HG02885 (cell line): ENCODE measurements at regions not wholly inside any gene's neighbourhood (a gene's known extent, or its start where the extent isn't known, plus 50 kb on each side); places are given as distances from the start of the nearest gene placed in this dataset.

Experiments used
- ATAC-seq: cut with Tn5 transposase; IDR thresholded peaks from one replicate; pipeline ENCODE4 v1.9.1; 2021; ENCODE audit warnings: mild to moderate bottlenecking; ENCODE audit not compliant: unreplicated experiment, poor library complexity

DNA sequence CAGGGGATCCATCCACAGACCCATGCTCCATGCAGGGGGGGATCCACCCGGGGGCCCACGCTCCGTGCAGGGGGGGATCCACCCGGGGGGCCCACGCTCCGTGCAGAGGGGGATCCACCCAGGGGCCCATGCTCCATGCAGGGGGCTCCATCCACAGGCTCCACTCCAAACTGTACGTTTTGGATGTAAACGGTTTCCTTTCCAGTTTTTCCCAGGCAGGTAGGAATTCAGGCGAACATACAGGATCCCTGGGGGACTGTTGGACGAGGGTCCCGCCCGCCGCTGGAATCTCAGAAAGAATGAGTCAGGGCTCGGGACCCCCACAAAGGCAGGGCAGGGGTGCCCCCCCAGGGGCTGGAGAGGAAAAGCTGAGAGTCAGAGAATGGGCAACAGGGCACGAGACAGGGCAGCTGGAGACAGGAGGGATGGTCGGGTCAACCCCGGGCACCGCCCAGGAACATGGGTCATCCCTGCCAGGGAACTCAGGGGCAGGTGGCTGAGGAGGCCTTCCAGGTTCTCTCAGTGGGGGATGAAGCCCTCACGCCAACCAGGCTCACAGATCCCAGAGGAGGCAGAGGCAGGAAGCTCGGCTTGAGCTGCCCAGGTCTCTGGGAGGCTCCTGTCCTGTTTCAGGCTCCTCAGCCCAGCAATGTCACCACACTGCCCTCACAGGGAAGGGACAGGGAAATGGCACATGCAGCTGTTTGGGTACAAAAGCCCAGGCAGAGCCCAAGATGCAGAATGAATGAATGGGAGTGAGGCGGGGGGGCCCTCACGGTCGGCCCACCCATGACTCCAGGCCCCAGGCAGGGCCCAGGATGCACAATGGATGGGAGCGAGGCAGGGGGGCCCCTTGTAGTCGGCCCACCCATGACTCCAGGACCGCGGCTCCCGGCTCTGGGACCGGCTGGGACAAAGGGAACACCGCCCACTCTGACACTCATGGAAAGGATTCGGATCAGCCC lies 200.2 kb downstream of the BRD1 start:
- ATAC-seq, result no peak

DNA sequence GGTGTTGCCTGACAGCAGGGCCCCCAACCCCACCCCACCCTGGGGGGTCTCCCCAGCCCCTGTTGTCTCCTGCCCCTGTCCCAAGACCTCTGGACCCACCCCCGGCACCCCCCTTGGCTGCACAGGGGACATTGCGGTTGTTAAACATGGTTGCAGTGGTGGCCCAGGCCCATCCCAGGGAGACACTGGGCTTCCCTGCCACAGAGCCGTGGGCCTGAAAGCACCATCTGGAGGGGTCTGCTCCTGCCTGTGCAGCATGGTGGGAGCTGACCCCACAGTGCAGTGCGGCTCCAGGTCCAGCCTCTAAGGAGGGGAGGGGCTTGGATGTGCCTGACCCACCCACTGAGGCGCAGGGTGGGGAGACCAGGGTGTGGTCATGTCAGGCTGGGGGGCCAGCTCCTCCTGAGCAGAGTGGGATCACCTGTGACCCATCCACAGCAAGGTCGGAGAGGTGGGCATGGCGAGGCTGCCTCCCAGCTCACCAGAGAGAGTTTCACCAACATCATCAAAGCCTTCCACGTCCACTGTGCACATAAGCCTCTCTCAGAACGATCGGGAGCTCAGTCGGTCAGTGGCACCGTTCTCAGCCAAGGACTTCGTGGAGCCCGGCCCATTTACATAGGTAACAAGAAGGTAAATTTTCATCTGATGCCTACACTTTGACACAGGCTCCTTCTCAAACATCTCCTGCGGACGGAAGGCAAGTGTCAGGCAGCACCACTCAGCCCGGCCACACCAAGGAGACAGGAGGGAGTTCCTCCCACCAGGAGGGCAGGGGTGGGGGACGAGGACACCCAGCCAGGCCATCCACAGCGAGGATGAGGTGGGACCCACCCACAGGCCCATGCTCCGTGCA lies 201.1 kb downstream of the BRD1 start:
- ATAC-seq, result no peak

DNA sequence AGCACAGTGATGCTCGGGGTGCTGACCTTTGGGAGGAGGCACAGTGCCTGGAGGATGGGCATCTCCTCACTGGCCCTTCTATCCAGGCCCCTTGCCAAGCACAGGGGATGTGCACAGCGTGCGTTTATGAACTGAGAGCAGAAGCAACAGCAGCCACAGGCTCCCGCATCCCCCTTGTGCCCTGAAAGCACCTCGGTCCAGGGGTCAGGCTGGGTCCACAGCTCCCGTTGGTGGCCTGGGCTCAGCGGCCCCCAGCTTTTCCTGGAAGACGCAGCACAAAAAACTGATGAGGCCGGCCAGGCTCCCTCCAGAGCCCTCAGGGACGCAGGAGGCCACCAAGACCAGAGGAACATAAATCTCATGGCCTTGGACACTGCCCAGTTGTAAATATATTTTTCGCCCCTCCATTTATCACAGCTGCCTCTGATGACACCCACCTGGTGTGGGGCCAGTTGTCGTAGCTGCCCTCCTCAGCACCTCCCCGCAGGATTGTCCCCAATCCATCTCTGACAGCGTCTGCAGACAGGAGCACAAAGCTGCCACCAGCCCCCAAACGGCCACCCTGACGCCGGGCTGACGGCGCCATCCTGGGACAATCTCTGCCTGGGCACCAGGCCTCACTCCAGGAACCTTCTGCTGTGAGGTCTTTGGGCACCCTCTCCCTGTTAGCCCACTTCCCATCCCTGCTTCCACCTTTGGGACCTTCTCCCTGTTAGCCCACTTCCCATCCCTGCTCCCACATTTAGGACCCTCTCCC lies 203.1 kb downstream of the BRD1 start:
- ATAC-seq, result no peak

DNA sequence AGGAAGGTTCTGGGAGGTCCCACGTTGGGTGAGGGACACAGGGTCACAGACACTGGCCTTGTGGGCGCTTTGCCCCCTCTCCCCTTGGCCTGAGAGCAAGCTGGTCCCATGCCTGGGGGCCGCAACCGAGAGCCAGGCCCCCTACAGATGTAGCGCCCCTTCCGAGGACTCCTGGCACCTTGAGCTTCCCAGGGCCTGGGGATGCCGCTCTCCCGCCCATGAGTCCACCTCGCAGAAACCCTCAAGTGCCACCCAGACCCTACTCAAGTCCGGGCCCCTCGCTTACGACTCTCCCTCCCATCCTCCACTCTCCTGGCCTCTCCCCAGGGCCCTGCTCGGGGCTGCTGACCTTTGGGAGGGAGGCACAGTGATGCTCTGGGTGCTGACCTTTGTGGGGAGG lies 204.0 kb downstream of the BRD1 start:
- no peak for ATAC-seq

DNA sequence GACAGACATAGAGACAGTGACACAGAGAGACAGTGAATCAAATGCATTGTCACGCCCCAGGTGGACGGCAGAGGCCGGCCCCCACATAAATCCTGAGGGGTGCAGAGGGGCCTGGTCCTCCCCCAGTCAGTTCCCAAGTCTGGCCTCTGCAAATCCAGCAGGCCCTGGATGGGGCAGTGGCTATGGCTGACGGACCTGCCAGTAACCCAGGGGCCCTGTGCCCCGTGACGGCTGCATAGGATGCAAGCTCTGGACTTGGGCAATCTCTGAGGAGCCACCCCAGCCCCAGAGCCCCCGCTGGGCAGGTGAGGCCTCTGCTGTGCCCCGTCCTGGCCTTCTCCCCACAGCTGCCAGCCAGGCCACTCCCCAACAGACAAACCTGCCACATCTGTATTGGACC lies 204.5 kb downstream of the BRD1 start:
- no peak for ATAC-seq

DNA sequence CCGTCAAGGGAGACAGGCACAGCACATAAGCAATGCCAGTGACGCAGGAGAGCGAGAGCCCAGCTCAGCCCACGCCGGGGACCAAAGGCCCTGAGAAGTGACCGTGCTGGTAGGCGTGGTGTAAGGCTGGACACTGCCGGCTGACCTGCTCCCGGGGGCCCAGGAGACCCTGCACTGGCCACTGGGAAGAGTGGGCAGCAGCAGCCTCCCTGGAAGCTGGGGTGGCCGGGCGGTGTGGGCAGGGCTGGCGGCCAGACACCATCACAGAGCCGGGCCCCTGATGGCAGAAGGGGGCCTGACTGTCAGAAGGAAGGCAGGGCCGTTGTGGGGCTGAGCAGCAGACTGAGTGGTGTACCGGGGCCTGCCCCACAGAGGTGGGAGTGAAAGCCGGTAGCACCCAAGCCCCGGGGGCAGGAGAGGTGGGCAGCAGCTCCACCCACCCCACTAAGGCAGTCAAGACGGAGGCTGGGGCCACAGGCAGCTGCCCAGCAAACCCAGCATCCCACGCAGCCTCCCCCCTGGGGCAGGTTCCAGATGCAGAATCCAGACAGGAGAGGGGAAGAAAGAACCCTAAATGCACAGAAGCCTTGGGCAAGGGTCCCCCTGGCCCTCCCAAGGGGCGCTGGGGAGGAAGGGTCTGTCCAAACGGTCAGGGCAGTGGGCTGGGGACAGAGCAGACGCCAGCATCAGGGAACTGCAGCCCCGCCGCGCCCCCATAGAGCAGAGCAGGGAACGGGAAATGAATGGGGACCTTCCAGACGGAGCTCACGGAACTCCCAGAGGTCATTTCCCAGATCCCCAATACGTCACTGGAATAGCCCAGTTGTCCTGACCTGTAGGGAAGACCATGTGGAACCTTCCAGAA lies 205.2 kb downstream of the BRD1 start:
- ATAC-seq, result no peak

DNA sequence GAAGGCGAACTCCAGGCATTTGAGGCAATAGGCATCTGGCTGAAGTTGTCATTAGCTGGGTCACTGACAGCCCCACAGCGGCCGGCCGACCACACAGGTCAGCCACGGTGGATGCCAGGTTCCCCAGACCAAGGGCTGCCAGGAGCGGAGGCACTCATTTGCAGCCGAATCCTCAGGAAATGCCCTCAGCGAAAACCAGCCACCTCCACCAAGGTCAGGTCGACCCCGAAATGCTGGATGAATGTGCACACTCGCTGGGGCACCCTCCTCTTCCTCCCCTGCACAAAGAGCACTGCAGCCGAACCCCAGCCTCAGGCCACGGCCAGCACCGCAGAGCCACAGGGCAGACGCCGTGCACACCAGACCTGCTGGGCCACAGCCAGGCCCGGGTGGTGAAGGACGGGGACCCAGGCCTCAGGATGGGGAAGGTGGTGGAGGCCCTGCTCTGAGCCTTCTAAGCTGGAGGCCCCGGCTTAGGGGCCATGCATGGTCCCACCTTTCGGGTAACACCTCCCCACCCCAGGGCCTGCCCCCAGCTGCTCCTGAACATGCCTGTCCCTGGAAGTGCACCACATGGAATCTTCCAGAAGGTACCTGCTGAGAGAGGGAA lies 206.0 kb downstream of the BRD1 start:
- no peak for ATAC-seq

DNA sequence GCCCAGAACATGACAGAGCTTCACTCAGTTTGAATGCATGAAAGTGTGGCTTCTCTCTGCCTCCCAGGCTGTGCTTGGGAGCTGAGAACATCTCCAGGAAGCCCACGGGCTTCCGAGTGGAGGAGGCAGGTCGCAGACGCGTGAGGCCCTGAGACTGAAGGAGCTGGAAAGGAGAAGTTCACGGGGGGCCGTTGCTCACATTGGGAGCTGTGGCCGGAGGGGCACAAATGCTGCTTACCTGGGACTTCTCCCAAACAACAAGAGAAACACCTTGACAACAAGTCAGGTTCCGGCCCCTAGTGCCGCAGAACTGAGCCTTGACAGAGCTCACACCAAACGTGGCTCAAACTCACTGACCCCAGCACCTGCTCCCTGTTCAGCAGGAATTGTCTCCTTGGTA lies 207.0 kb downstream of the BRD1 start:
- ATAC-seq, result no peak

DNA sequence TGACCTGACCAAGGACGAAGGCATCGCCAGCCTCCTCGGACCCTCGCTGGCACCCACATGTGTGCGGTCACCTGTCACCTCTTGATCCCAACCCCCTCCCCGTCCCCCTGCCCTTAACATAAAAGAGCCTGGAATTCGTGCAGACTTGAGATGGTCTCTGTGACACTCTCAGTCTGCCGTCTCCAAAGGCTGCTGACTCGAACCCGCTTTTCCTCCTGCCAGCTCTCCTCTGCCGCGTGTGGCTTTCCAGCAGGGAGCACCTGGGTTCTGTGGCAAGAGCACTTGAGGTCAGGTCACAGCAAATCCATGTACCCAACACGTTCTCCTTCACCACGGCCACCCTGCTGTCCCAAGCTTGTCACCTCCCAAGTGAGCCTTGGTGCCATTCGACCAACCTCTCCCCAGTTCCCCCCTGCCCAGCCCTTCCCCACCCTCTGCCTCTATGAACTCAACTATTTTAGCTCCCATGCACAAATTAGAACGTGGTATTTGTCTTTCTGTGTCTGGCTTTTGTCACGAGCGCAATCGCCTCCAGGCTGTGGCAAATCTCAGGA lies 207.6 kb downstream of the BRD1 start:
- no peak for ATAC-seq

DNA sequence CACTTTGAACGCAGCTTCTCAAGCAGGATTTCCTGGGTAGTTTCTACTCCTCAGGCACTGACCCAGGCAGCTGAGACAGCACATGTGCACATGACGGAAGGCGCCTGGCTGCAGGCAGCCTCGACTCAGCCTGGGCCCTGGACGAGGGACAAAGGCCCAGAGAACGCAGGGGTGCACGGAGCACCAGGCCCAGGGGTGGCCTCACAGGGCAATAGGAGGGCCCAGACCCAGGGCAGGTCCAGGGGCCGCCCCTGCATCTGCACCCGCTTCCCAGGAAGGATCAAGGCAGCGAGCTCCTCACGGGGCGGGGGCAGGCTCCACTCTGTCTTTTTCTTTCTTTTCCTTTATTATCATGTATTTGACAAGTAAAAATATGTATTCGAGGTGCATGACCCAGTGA lies 208.4 kb downstream of the BRD1 start:
- no peak for ATAC-seq

DNA sequence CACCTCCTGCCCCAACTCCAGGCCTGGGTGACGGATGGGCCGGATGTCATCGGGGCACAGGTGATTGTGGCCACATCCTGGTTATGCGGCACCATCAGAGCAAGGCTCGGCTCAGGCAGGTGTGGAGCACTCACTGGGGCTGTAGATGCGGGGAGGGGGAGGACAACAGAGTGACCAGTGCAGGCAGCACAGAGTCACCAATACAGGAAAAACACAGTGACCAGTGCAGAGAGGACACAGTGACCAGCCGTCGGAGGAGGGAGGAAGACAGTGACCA lies 209.1 kb downstream of the BRD1 start:
- ATAC-seq, result no peak

DNA sequence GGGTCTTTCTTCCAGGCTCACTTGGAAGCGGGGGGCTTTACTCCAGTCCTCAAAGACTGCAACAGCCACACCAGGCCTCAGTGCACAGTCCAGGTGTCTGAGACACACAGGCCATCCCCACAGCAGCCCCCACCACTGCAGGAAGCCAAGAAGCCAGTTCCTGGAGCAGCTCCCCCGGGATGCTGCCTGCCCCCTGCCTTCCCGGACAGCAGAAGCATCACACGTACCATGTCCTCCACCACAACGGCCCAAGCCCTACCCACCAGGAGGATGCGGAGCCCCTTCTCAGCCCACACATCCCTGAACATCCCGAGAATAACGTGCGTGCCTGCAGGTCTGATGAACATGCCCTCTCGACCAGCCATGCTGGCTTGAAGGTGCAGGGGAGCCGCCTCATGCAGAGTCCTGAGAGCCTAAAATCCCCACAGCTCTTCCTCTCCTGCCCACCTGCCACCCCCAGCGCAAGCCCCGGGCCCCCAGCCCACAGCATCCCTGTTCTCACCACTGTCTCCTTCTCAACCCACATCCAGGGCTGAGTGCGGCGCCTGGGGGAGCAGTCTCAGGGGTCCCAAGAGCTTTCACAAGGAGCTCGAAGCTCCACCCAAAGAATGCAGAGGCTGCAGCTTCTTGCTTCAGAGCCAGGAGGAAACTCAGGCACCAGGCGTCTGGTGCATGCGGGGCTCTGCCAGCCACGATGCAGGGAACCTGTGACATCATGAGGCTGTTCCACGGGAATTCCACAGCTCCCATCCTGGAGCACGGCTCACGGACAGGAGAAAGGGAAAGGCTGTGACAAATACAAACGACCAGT lies 209.6 kb downstream of the BRD1 start:
- ATAC-seq, result no peak

DNA sequence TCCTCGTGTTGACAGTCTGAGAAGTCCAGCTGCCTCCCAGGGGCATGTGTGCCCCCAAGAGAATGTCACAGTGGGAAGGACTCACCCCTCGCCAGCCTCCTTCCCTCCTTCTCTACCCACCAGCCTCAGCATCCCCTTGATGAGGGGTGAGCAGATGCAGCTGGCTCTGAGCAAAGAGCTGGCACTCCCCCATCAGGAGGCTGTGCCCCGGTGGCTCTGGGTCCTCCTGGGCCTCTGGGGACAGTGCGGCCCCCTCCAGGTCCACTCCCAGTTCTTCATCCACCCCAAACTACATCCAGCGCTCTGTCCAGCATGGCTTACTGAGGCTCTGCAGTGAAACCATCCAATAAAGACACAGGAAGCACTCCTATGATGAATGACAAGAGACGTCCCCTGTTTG lies 210.4 kb downstream of the BRD1 start:
- no peak for ATAC-seq

DNA sequence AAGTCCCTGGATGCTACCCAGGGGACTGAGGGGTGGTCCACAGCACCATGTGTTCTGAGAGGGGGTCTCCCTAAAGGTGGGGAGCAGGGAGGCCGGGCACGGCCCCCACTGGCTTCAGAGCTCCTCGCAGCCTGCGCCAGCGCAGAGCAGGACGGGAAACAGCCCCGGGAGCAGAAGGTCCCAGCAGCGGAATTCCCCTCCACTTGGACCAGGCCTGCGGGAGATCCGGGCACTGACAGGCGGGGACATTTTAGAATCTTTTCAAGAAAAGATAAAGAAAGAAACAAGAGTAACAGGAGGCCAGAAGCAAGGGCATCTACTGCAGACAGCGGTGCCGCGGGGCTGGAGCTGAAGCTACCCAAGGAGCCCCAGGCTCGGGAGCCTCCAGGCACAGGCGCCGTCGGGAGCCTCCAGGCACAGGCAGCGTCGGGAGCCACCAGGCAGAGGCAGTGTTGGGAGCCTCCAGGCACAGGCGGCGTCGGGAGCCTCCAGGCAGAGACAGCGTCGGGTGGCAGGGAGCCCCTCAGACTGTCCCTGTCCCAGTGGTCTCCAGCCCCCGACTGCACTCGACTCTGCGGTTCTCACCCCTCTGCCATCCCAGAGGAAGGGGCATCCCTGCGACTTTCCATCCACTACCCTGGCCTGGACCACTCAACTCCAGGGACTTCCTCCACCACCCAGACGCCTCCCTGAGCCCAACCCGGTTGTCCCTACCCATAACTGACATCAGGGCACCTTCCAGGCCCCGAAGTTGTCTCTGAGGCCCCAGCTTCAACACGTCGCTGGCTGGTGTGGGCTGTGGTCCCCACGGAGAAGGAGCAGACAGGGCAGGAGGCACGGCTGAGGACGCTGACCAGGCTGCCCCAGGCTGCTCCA lies 211.1 kb downstream of the BRD1 start:
- ATAC-seq, result no peak

DNA sequence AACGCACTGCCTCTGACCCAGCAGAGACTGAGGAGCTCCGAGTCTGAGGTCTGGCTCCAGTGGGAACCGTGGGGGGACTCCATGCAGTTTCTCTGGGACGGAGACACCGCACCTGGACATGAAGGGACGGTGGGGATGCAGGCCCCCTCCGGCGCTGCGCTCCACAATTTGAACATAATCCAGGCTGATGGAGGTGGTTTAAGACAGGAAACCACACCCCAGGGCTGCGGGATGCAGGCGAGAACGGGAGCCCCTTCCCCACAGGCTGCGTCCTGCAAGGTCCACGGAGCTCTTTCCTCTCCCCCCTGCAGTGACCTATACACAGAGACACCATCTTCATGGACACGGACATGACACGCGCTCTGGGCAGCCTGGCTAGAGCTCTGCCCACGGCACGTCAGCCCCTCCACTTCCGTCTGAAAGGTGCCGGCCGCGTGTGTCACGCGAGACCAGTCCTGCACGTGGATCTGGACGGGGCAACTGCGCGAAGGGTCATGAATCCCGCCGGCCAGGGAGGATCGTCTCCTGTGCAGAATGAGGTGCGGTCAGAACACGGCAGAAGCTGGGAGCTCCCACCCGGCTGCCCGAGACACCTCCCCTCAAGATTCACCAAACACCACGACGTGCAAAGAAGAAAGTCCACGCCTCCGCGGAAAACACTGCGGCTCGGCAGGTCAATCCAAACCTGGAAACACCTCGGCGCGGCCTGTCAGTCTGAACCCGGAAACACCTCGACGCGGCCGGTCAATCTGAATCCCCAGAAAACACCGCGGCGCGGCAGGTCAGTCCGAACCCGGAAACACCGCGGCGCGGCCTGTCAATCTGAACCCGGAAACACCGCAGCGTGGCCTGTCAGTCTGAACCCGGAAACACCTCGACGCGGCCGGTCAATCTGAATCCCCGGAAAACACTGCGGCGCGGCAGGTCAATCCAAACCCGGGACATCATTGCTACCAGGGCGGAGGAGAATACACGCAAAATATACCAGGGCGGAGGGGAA lies 212.4 kb downstream of the BRD1 start:
- ATAC-seq, result no peak

DNA sequence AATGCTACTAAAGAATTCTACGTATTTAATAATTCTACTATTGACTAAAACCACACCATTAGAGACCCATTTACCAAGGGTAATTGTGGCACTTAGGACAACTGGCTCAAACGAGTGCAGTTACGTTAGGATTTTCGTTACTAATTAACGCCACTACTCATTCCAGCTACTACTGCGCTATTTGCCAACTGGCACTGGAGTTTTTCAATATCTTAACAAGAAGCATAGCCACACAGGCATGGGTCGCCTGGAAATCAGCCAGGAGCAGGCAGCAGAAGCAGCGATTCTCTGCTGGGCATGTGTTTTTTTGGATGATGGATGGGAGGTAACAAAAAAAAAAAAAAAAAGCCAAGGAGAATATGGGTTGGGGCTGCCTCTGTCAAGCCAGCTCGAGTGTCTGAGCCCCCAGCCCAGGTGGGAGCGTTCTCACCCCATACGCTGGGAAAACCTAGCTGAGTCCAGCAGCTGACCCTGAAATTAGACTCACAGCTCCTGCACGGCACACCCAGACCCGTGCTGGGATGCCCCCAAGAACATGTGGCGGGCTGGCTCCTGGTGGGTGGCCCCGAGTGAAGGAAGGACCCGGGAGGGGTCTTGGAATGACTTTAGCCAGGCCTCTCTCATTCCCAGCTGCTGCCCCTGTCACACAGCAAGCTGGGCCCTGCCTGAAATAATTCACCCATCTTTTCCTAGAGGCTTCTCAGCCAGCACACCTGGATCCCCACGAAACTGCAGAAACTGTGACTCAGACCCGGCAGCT lies 214.0 kb downstream of the BRD1 start:
- ATAC-seq, result no peak
